ENCODE measurements at regions not wholly inside any gene's neighbourhood (a gene's known extent, or its start where the extent isn't known, plus 50 kb on each side); places are given as distances from the start of the nearest gene placed in this dataset.

DNA sequence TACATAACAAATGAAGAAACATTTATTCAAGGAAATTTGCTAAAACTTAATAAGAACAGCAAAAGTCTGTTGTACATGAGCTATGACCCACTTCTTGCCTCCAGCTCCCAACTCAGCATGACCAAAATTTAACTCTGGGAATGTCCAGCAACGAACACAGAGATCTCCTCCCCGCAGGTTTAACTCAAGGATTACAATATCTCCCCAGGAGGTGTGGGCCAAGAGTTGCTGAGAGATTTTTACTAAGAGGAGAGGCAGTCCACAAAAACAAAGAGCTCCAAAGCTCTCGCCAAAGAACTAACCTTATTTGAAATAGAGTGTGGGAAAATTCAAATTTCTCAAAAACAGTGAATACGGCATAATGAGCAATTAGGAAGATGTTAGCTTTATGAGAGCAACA, 318.5 kb downstream of the GRB14 start:
- no peak for DNase-seq

DNA sequence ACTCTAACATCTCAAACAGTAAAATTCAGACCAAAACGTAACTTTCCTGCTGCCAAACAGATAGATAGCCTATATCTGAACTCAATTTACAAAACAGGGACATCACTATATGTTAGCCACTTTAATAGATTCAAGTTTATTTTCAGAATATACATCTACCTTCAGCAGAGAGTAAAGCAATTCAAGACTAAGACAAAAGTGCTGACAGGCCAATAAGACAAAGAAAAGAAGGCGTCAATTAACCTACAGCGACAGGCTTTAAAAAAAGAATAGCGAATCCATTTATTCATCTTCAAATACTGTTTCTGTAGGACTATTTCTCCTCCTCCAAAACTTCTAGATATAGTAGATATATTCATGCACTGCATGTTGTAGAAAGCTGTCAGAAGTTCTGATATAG, 333.0 kb downstream of the GRB14 start:
- no peak for DNase-seq

DNA sequence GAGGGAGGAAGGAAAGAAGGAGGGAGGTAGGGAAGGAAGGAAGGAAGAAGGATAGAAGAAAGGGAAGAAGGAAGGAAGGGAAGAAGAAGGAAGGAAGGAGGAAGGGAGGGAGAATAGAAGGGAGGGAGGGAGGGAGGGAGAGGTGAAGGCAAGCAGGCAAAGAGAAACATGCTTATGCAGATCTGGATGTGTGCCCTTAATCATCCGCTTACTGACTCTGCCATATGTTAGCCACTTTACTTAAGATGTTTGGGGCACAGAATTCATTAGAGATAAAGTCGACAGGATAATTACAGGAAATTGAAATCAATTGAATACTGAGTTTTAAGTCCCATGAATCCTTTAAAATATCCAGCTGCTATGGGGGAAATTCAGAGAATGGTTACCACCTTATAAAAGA, 334.2 kb downstream of the GRB14 start:
- DNase-seq = no peak

DNA sequence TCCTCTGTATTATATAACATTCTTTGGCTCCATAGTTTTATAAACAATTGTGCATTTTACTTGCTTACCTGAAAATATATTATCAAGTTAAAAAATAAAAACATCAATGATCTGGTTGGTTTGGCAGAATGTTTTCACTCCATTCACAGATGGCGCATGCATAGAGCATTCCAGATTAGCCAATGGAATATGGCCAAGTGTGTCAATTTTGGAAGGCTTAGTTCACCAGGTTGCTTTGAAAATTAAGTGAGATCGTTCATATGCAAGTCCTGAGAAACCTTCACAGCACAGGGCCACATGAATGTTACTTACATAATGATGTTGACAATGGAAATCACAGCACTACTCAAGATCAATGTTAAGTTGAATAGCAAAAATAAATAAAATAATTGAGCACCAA, 335.7 kb downstream of the GRB14 start:
- no peak for DNase-seq

DNA sequence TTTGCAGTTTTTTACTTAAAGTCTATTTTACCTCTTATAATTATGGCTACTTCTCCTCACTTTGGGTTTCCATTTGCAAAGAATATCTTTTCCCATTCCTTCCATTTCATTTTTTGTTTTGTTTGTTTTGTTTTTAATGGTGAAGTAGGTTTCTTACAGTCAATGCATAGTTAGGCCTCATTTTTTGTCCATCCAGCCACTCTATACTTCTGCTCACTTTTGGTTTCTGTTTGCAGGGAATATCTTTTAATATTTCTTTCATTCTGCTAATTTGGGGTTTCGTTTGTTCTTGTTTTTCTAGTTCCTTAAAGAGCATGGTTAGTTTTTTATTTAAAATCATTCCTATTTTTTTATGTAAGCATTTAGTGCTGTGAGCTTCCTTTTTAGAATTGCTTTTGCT, 339.4 kb downstream of the GRB14 start:
- DNase-seq = no peak

DNA sequence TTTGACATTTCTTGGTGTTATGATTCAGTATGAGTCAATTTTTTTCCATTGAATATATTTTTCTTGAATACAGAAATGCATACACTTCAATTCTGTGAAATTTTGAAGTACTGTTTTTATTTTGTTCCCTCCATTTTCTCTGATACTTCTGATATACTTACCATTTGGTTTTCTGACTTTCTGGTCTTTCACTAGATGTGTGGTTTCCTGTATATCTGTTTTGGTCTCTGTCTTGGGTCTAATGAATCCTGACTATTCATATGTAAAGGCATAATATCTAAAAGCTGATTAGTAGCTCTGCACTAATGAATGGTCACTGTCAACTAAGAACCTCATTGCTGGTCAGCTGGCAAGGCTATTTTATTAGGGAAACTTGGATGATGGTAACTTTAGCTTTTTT, 345.6 kb downstream of the GRB14 start:
- DNase-seq = no peak

DNA sequence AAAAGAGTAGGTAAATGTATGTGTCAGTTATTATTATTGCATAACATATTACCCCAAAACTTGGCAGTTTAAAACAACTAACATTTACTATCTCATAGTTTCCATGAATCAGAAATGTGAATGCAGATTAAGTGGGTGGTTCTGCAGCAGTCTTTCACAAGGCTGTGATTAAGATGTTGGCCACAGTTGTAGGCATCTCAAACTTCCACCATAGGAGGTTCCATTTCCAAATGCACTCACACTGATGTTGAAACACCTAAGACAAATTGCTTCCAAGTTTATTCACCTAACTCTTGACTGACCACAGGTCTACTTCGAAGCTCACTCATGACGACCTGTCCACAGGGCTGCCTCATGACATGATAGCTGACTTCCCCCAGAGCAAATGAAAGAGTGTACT, 360.8 kb downstream of the GRB14 start:
- no peak for DNase-seq

DNA sequence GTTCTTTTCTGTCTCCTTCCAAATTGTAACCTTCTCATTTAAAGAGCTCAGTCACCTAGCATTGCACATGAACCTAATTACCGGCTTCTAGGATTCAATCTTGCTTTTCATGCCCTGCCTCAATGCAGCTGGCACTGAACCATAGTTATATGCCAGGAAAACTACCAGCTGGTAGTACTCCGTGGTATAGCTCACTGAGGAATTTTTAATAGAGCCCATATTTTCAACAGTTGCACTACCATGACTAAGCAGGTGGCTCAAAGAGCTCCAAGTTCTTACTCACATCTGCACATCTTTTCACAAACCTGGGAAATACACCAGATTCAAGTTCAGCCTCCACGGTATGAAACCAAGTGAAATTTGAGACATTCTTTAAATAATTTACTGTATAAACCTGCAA, 363.5 kb downstream of the GRB14 start:
- peak; percentile 2 to 14 (median 11) for DNase-seq

DNA sequence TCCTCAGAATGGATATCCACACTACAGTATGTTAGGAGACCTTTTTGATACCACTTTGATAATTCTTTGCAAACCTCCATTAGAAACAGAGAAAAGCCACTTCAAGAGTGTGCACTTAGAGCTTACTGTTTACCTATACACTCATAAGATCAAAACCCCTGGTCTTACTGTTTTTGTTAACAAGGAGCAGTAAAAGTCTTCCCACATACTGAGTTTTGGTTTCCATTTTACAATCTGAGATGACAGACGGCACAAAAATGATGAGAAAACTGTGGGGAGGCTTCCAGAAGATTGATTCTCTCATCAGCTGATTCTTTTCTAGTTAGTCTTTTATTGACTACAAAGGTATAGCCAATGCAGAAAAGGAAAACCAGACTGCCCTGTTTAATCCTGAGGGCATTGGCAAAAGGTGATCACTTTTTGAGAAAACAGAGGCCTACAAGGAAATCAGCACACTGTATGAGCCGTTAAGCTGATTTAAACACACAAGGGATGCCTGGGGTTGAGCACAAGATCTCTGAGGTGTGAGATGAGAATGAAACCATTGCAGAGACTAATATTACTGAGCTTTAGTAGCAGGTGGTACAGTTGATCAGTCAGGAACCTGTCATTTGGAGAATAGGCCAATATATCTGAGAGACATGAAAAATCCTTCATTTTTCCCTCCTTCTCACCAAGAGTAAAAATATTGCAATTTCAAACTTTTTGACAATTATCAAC, 368.6 kb downstream of the GRB14 start:
- no peak for DNase-seq

DNA sequence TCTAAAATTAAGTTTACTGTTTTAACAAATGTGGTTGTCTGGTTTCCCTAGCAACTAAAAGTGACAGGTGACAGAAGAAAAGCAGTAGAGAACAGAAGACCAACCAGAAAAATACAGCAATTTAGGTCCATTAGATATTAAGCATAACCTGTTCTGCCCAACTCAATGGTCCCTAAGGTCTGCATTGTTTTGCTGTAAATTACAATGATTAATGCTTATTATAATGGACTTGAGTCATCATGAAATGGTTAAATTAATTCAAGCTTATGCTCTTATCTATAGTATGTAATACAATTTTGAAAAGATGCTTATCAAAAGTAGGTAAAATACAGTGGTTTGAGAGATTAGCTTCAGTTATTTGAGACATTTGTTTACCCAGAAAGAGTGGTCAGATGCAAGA, 378.0 kb downstream of the GRB14 start:
- no peak for DNase-seq

DNA sequence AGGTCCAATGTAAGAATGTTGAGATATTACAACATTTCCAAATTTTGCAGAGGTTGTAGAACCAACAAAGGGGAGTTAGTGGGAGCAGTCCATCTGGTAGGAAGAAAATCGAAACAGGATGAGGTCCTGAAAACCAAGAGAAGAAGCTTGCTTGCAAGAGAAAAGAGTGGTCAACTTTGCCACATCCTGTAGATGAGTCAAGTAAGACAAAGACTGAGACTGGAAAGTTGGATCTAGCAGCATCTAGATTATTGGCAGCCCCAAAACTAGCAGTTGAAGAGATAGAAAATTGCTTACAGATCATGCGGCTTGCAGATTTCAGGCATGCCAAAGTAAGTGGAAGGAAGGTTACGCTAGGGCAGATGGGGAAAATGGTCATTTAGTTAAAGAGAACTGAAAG, 378.9 kb downstream of the GRB14 start:
- no peak for DNase-seq

DNA sequence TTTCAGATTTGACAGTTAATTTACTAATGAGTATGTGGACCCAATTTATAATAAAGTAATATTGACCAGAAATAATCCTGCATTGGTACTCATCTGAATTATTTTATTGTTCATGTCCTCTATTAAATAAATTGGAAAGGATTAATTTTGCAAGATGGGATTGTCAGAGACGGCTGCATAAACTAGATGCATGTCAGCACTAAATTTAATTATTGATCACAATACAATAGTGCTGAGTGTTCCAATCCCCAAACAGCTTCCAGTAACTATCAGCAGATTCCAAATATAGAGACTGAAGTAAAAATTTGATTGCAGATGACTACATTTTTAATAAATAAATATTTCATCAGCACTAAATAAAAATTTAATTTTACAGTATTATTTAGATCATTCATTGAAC, 387.2 kb downstream of the GRB14 start:
- no peak for DNase-seq

DNA sequence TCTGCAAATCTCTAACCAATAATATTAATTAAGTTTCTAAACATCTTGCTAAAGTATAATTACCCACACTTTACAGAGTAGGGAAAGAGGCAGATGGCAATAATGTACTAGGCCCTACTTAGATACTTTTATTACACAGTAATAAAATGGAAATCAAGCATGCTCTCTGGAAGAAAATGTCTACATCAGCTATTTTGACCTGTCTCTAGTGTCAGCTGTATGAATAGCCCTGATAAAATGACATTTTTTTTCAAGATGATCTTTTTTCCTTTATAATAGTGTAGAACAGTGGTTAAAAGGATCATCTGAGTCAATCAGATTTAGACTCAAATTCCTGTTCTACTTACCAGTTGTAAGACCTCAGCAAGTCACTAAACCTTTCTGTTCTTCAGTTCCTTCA, 397.3 kb downstream of the GRB14 start:
- no peak for DNase-seq

DNA sequence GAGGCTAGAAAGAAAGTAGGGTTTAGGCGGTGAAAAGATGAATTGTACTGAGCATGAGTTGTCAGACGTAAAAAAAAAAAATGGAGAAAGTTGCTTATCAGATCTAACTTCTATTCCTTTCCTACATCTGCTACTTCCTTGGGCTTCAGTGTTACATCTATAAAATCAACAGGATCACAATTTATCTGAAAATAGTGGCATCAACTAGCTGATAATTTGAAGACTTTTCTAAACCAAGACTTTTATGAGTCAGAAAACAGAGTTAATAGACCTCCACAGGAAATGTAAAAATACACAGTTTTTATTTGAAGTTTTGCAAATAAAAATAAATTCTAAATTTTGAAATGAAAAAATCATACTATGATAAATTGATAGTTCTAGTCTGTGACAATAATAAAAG, 399.8 kb downstream of the GRB14 start:
- DNase-seq = no peak

DNA sequence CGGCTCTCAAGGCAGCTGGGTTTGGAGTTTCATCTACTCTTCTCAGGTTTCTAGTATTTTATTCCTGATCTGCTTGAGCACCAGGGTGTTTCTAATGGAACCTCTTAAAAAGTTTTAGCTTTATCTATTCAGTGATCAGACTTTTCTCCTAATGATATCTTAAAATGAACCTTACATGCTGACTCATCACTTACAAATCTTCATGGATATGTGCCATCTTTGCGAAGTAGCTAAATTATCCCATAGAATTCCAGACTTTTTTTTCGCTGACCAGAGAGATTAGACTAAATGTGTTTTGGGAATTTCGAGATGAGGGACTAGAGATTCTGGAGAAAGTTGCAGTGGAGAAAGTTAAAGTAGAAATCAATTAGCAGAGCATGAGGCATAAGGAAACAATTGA, 401.0 kb downstream of the GRB14 start:
- DNase-seq = no peak

DNA sequence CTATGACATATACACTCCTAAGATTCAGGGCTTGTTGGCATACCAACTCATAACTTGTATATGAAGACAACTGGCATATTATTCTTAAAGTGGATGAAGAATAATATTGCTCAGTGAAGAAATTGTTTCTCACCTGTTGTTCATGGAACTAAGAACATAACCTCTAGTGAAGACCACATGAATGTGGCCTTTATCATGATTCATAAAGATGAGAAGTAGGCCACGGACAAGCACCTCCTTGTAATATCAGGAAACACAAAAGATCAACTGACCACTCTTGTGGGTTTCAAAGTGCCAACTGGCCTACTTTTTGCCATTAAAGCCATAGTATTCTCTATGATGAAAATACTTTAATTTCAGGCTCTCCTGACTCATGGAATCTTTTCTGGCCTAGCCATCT, 407.4 kb downstream of the GRB14 start:
- DNase-seq = no peak

DNA sequence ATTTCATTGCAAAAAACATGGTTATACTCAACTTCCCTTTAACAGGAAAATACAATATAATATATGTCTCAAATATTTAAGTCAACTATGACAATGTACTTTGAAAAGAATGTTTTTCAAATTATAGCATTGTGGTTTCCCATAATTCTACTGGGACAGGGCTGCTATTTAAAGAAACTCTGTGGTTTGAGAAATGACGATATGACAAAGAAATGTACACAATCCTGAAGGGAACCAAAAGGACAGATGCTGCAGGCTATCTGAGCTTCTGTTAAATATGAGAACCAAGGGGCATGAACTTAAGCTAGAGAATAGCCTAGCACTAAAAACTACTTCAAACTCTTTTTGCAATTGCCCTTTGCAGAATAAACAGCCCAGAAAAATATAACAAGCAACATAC, 415.9 kb downstream of the GRB14 start:
- DNase-seq = peak; percentile 3 to 75 (median 37)

DNA sequence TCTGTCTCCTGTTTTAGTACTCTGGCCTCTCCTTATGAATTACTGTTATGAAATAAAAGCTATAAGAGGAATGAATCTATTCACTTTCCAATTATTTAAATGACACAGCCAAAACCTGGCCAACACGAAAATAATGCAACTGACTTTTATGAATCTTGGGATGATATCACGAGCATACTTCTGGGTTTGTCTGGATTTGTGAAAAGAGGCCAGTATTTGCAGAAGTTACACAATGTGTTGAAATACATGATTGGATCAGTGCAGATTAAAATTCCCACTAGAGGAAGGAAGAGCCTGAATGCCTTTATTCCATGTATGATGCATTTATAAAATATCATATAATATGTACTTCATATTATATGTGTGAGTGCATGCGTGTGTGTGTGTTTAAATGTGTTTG, 418.2 kb downstream of the GRB14 start:
- peak in 1 of 3 donors; percentile 33 for DNase-seq

DNA sequence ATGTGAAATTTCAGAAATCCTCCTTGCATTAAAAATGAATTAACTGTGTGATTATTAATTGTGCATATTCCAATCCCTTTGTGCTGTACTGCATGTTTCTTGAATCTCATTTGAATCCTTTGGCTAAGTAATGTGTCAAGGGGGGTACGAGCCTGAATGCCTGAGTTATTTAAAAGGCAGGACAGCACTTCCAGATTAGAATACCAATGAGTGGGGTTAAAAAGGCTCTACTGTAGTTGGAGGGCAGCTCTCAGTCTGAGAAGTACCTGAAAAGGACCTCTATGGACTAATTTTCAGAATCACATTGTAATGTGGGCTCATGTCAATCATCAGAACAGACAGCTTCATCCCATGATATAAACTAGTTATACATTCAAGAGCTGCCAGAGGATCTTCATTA, 423.0 kb downstream of the GRB14 start:
- no peak for DNase-seq

DNA sequence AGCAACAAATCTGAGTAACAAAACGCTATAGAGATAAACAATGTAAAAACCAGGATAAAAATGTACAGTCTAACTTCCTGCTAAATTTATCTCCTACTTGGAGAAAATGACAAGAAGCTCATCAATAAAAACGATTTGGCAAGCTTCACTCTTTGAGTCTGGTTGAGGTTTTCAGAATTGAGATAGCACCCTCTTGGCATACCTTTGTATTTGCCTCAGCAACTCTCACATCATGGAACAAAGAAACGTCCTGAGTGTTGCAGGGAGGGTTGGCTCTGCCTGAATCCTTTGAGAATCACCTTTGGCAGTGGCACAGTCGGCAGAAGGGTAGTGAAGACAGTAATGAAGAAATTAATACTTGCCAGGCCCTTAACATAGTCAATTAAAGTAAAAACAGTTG, 430.6 kb downstream of the GRB14 start:
- no peak for DNase-seq

DNA sequence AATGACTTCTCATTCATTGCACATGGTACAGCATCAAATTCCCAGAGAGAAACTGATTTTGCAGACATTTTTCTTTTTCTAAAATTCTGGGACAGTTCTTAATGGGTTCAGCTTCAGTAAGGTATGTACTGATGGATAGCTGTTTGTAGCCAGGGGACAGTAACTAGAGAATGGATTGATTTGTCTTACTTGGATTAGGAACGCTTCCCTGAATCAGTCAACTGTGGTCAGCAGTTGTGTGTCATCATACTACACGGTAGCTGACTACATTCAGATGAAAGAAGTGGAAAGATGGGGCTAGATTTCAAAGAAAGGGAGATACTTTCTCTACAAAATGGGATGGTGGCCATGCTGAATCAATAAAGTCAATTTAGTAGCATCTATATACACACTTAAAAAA, 431.4 kb downstream of the GRB14 start:
- DNase-seq = no peak

DNA sequence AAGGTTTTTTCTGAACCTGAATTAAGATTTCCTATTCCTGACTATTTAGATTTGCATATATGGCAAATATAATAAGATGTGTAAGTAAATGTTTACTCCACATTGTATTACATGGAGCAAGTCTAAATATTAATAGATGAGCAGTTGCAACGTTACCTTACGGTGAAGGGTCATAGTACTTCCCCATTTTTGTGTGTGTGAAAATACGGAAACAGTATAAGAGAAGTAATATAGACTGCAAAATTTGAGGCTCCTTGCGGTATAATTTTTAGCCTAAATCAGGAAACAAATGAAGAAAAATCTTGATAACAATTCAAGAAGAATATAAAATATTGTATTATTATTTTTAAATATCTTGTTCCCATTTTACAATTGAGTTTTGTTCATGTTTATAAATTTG, 434.2 kb downstream of the GRB14 start:
- no peak for DNase-seq

DNA sequence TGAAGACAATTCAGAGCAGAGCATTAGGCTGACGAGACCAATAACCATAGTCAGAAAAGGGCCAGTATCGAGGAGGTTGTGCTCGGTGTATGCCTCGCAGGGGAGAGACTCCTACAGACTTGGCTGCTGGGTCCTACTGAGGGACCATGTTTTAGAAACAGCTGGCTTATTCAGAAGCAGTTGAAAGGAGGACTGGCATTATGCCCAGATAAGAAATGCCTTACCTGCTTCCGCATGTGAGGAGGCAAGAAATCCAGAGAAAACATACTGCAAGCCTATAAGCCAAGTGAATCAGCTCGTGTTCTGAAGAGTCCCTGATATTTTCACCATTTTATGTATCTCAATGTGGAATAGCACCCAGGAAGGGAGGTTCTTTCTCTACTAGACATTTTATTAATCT, 434.7 kb downstream of the GRB14 start:
- DNase-seq = no peak

DNA sequence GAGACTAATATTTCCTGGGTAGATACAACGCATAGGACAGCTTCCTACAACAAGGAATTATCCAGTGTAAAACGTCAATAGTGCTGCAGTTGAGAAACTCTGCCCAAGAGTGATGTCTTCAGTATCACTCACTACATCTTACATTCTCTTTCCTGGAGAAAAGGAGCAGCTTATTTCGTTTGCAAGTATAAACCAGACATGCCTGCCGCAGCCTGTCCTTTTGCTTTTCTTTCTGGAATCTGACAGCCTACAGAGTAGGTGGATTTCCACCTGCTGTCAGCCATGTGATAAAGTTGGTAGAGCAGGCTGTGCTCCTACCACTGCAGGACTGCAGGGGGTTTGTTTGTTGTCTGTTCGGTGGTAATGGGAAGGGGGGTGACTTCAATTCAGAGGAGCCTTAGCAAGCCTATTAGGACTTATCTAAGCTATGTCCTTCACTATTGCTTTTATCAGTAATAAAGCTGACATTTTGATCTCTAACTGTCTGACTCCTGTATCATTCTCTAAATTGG, 439.1 kb downstream of the GRB14 start:
- DNase-seq = no peak
